GM23338 (cell line): ENCODE measurements at regions not wholly inside any gene's neighbourhood (a gene's known extent, or its start where the extent isn't known, plus 50 kb on each side); places are given as distances from the start of the nearest gene placed in this dataset.

Source experiments
- CREB1 ChIP-seq: fragments of 250-450 bp; sonication (Bioruptor Pico); IDR thresholded peaks from 2 replicates; pipeline ENCODE4 v1.5.0; 2020; ENCODE audit warnings: low read depth, mild to moderate bottlenecking, moderate library complexity
- CTCF ChIP-seq, 2 experiments: fragments of 200-600 bp in 1 of 2; sonication (generic) in 1 of 2; conservative IDR thresholded peaks; 2 replicates each; pipeline versions ENCODE4 v1.5.1 to v1.6.1; 2016 to 2017; ENCODE audit warnings: antibody characterized with exemption in 2 of 2, low read depth in 2 of 2, mild to moderate bottlenecking in 2 of 2, moderate library complexity in 1 of 2
- EZH2 ChIP-seq: fragments of 200-600 bp; sonication (generic); IDR thresholded peaks from one replicate; pipeline ENCODE4 v1.8.0; 2017; ENCODE audit warnings: antibody characterized with exemption, mild to moderate bottlenecking, low read depth; ENCODE audit not compliant: unreplicated experiment
- EZH2phosphoT487 ChIP-seq: fragments of 200-600 bp; sonication (generic); IDR thresholded peaks from one replicate; pipeline ENCODE4 v1.8.1; 2018; ENCODE audit warnings: antibody characterized with exemption; ENCODE audit not compliant: unreplicated experiment
- JUNB ChIP-seq: IDR thresholded peaks from one replicate; pipeline ENCODE4 v1.6.1; 2016; ENCODE audit warnings: antibody characterized with exemption; ENCODE audit not compliant: unreplicated experiment
- NANOG ChIP-seq: IDR thresholded peaks from 2 replicates; pipeline ENCODE4 v1.6.1; 2016; ENCODE audit warnings: antibody characterized with exemption, borderline replicate concordance
- POLR2AphosphoS5 ChIP-seq: IDR thresholded peaks from 2 replicates; pipeline ENCODE4 v1.6.1; 2016; ENCODE audit warnings: antibody characterized with exemption, low read depth
- REST ChIP-seq: IDR thresholded peaks from one replicate; pipeline ENCODE4 v1.6.1; 2018; ENCODE audit warnings: antibody characterized with exemption; ENCODE audit not compliant: unreplicated experiment
- ZNF114 ChIP-seq: fragments of 250-450 bp; sonication (Bioruptor Pico); IDR thresholded peaks from 2 replicates; pipeline ENCODE4 v1.5.0; 2020; ENCODE audit warnings: mild to moderate bottlenecking, moderate library complexity
- ZNF331 ChIP-seq: fragments of 250-450 bp; sonication (Bioruptor Pico); IDR thresholded peaks from 2 replicates; pipeline ENCODE4 v1.5.0; 2020; ENCODE audit warnings: low read depth, mild to moderate bottlenecking, moderate library complexity
- TF ChIP-seq, protein P1 (sequence below): IDR thresholded peaks from 2 replicates; pipeline ENCODE4 v1.6.1; 2016; ENCODE audit warnings: antibody characterized with exemption

DNA sequence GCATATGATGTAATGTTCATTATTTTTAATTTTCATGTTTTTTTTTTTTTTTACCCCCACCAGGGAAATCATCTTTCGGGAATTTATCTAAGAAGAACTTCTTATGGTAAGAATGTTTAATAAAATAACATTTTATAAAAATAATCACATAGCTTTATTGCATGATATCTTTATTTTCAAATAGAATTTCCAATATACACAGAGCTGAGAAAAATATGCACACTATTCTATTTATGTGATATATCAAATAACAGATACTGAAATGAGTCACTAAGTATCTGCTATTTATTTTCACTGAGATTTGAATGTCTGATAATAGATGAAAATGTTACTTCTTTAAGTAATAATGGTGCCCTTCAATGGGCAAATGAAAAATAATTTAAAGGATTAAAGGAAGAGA is 1217.3 kb downstream of the MAT2B start:
- TF ChIP-seq REST (no peak), CTCF (conservative IDR thresholded peaks at IDR 0.05; ENCODE audit: low read depth in 2 of 2) (no peak), JUNB (no peak), POLR2AphosphoS5 (no peak), ZNF331 (CRISPR knock-in tag) (no peak), EZH2phosphoT487 (no peak), EZH2 (no peak), CREB1 (no peak), NANOG (no peak), ZNF114 (CRISPR knock-in tag) (no peak)
- TF ChIP-seq, protein P1, sequence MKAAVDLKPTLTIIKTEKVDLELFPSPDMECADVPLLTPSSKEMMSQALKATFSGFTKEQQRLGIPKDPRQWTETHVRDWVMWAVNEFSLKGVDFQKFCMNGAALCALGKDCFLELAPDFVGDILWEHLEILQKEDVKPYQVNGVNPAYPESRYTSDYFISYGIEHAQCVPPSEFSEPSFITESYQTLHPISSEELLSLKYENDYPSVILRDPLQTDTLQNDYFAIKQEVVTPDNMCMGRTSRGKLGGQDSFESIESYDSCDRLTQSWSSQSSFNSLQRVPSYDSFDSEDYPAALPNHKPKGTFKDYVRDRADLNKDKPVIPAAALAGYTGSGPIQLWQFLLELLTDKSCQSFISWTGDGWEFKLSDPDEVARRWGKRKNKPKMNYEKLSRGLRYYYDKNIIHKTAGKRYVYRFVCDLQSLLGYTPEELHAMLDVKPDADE = no peak
